HEK293 (cell line): ENCODE measurements at regions not wholly inside any gene's neighbourhood (a gene's known extent, or its start where the extent isn't known, plus 50 kb on each side); places are given as distances from the start of the nearest gene placed in this dataset.

Source experiments
- CTCF ChIA-PET: fragments of 350-600 bp; formaldehyde crosslinking; extraction: SDS; loops from one replicate; lab custom pipeline; 2021; ENCODE audit warnings: antibody characterized with exemption; lab: Yijun Ruan, JAX
- POLR2A ChIA-PET: fragments of 300-600 bp; formaldehyde crosslinking; extraction: SDS; loops from one replicate; lab custom pipeline; 2020; ENCODE audit warnings: antibody characterized with exemption, inconsistent platforms; lab: Yijun Ruan, JAX
- H3K27ac ChIP-seq: fragments of 200-500 bp; sonication (Bioruptor generic); 2 replicates; pipeline ENCODE4 v1.5.1; 2014; ENCODE audit warnings: low read depth, low read length, control low read depth, inconsistent platforms; ENCODE audit errors: extremely low read depth
- H3K36me3 ChIP-seq, 2 experiments: fragments of 200-500 bp in 1 of 2; sonication (Bioruptor generic) in 1 of 2; 1 replicate in 1 of 2; 2 replicates in 1 of 2; pipeline ENCODE4 v1.5.1; 2014 to 2017; ENCODE audit warnings: inconsistent platforms in 2 of 2, low read length in 2 of 2; ENCODE audit not compliant: control insufficient read depth in 2 of 2, insufficient read depth in 1 of 2
- H3K4me1 ChIP-seq: fragments of 200-500 bp; sonication (Bioruptor generic); 2 replicates; pipeline ENCODE4 v1.5.1; 2014; ENCODE audit warnings: mild to moderate bottlenecking, low read length, inconsistent platforms; ENCODE audit not compliant: control insufficient read depth, insufficient read depth
- H3K4me3 ChIP-seq: 2 replicates; pipeline ENCODE4 v1.5.1; 2011; ENCODE audit warnings: low read depth, mild to moderate bottlenecking, control low read depth, low read length, moderate library complexity
- H3K9me3 ChIP-seq: fragments of 200-500 bp; sonication (Bioruptor generic); 2 replicates; pipeline ENCODE4 v1.5.1; 2014; ENCODE audit warnings: low read depth, low read length, inconsistent platforms; ENCODE audit not compliant: control insufficient read depth, insufficient read depth
- BCL11B ChIP-seq: fragments of 450-650 bp; formaldehyde crosslinking; IDR thresholded peaks from 2 replicates; pipeline ENCODE4 v1.5.1; 2016; ENCODE audit warnings: low read depth, missing biosample characterization, missing genetic modification characterization
- EGR2 ChIP-seq: fragments of 450-650 bp; formaldehyde crosslinking; IDR thresholded peaks from 2 replicates; pipeline ENCODE4 v1.5.1; 2016; ENCODE audit warnings: low read depth, missing biosample characterization, missing genetic modification characterization
- FEZF1 ChIP-seq: fragments of 450-650 bp; formaldehyde crosslinking; IDR thresholded peaks from 2 replicates; pipeline ENCODE4 v1.5.1; 2016; ENCODE audit warnings: missing biosample characterization, missing genetic modification characterization
- GLI4 ChIP-seq: fragments of 450-650 bp; formaldehyde crosslinking; IDR thresholded peaks from 2 replicates; pipeline ENCODE4 v1.5.1; 2016; ENCODE audit warnings: missing biosample characterization, missing genetic modification characterization
- HOXC10 ChIP-seq: sonication (generic); formaldehyde crosslinking; IDR thresholded peaks from 2 replicates; pipeline ENCODE4 v1.8.1; 2023; ENCODE audit warnings: mild to moderate bottlenecking, missing genetic modification reagents
- HOXD13 ChIP-seq: sonication (generic); formaldehyde crosslinking; IDR thresholded peaks from 2 replicates; pipeline ENCODE4 v1.8.0; 2022; ENCODE audit warnings: missing genetic modification reagents, borderline replicate concordance
- SALL2 ChIP-seq: fragments of 450-650 bp; formaldehyde crosslinking; IDR thresholded peaks from 2 replicates; pipeline ENCODE4 v1.5.0; 2017; ENCODE audit warnings: missing biosample characterization, mild to moderate bottlenecking, missing genetic modification characterization, borderline replicate concordance
- TRIM28 ChIP-seq: IDR thresholded peaks from 2 replicates; pipeline ENCODE4 v1.6.1; 2011; ENCODE audit warnings: low read length, control low read depth, borderline replicate concordance
- ZBTB8A ChIP-seq: fragments of 450-650 bp; formaldehyde crosslinking; IDR thresholded peaks from 2 replicates; pipeline ENCODE4 v1.5.1; 2016; ENCODE audit warnings: missing biosample characterization, missing genetic modification characterization
- ZNF157 ChIP-seq: fragments of 450-650 bp; formaldehyde crosslinking; IDR thresholded peaks from 2 replicates; pipeline ENCODE4 v1.5.1; 2016; ENCODE audit warnings: missing biosample characterization, missing genetic modification characterization
- ZNF19 ChIP-seq: fragments of 450-650 bp; formaldehyde crosslinking; IDR thresholded peaks from 2 replicates; pipeline ENCODE4; 2016; ENCODE audit warnings: missing biosample characterization, missing genetic modification characterization, low read depth
- ZNF2 ChIP-seq: fragments of 450-650 bp; formaldehyde crosslinking; IDR thresholded peaks from 2 replicates; pipeline ENCODE4 v1.5.1; 2016; ENCODE audit warnings: missing biosample characterization, missing genetic modification characterization
- ZNF221 ChIP-seq: fragments of 450-650 bp; formaldehyde crosslinking; IDR thresholded peaks from 2 replicates; pipeline ENCODE4 v1.5.1; 2017; ENCODE audit warnings: missing biosample characterization, missing genetic modification characterization, borderline replicate concordance
- ZNF266 ChIP-seq: fragments of 450-650 bp; formaldehyde crosslinking; IDR thresholded peaks from 2 replicates; pipeline ENCODE4 v1.5.1; 2016; ENCODE audit warnings: missing biosample characterization, missing genetic modification characterization, low read depth
- ZNF274 ChIP-seq, 2 experiments: fragments of 200-500 bp in 1 of 2; fragments of 450-650 bp in 1 of 2; sonication (Bioruptor generic) in 1 of 2; formaldehyde crosslinking in 1 of 2; IDR thresholded peaks; 2 replicates each; pipeline versions ENCODE4 v1.5.1 to v1.6.1; 2014 to 2016; ENCODE audit warnings: borderline replicate concordance in 1 of 2, inconsistent platforms in 1 of 2, low read length in 1 of 2, missing biosample characterization in 1 of 2, missing genetic modification characterization in 1 of 2
- ZNF292 ChIP-seq: fragments of 450-650 bp; formaldehyde crosslinking; IDR thresholded peaks from 2 replicates; pipeline ENCODE4 v1.5.1; 2016; ENCODE audit warnings: low read depth, missing biosample characterization, missing genetic modification characterization, borderline replicate concordance
- ZNF354C ChIP-seq: fragments of 450-650 bp; formaldehyde crosslinking; IDR thresholded peaks from 2 replicates; pipeline ENCODE4 v1.5.1; 2016; ENCODE audit warnings: missing biosample characterization, missing genetic modification characterization, low read depth, borderline replicate concordance
- ZNF510 ChIP-seq: fragments of 450-650 bp; formaldehyde crosslinking; IDR thresholded peaks from 2 replicates; pipeline ENCODE4 v1.5.1; 2018; ENCODE audit warnings: mild to moderate bottlenecking, missing genetic modification characterization, missing biosample characterization; ENCODE audit not compliant: insufficient replicate concordance
- ZNF529 ChIP-seq: fragments of 450-650 bp; formaldehyde crosslinking; IDR thresholded peaks from 2 replicates; pipeline ENCODE4 v1.5.1; 2017; ENCODE audit warnings: missing genetic modification characterization, missing biosample characterization; ENCODE audit not compliant: insufficient replicate concordance
- ZNF585B ChIP-seq: fragments of 450-650 bp; formaldehyde crosslinking; IDR thresholded peaks from 2 replicates; pipeline ENCODE4 v1.5.1; 2016; ENCODE audit warnings: missing biosample characterization, missing genetic modification characterization
- ZNF596 ChIP-seq: fragments of 450-650 bp; IDR thresholded peaks from 2 replicates; pipeline ENCODE4 v1.5.0; 2018; ENCODE audit warnings: missing biosample characterization, mild to moderate bottlenecking, missing genetic modification characterization, moderate library complexity
- ZNF610 ChIP-seq: fragments of 450-650 bp; formaldehyde crosslinking; IDR thresholded peaks from 2 replicates; pipeline ENCODE4 v1.5.1; 2016; ENCODE audit warnings: missing biosample characterization, missing genetic modification characterization, borderline replicate concordance
- ZNF843 ChIP-seq: fragments of 450-650 bp; formaldehyde crosslinking; IDR thresholded peaks from 2 replicates; pipeline ENCODE4 v1.5.1; 2016; ENCODE audit warnings: missing biosample characterization, missing genetic modification characterization
- ZXDB ChIP-seq: fragments of 450-650 bp; formaldehyde crosslinking; IDR thresholded peaks from 2 replicates; pipeline ENCODE4 v1.5.1; 2016; ENCODE audit warnings: missing biosample characterization, missing genetic modification characterization
- TF ChIP-seq, protein P1 (sequence below): fragments of 450-650 bp; formaldehyde crosslinking; IDR thresholded peaks from 2 replicates; pipeline ENCODE4 v1.5.1; 2016; ENCODE audit warnings: missing biosample characterization, missing genetic modification characterization

DNA sequence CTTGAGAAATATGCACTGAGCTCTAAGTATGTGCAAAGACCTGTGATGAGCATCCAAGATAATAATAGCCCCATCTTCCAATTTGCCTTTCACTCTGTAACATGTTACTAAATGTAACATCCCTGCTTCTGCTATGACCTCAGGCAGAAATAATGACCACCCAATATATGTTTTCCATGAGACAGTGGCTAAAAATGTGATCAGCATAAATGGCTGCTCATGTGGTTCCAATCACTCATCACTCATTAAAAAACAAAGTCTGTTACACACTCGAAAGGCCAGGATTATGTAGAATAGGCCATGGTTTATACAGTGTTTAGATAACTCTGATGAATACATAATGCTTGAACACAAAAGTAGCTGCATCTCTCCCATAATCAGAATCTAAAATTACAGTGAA, 71.4 kb upstream of the MOCS2 start:
- Histone ChIP-seq H3K27ac (no peak overlapping the region), H3K9me3 (no peaks in the 10 kb centered on the region), H3K4me3 (no peak overlapping the region), H3K4me1 (no peaks in the 10 kb centered on the region), H3K36me3 (no peaks in the 10 kb centered on the region)
- POLR2A ChIA-PET, result no interaction called here
- CTCF ChIA-PET, result no interaction called here
- TF ChIP-seq ZNF510, result no peak
- TF ChIP-seq TRIM28, result no peak
- TF ChIP-seq HOXC10 (CRISPR knock-in tag), result no peak
- no peak for TF ChIP-seq GLI4
- TF ChIP-seq ZNF585B, result no peak
- no peak for TF ChIP-seq ZNF354C (tag by site-specific recombination)
- no peak for TF ChIP-seq SALL2
- TF ChIP-seq ZNF221 (tag by site-specific recombination), result no peak
- TF ChIP-seq ZNF596, result no peak
- no peak for TF ChIP-seq EGR2 (tag by site-specific recombination)
- TF ChIP-seq ZNF529, result no peak
- TF ChIP-seq ZBTB8A (tag by site-specific recombination), result no peak
- TF ChIP-seq ZXDB (tag by site-specific recombination), result no peak
- no peak for TF ChIP-seq HOXD13 (CRISPR knock-in tag)
- TF ChIP-seq ZNF274 (IDR thresholded peaks at IDR 0.05; ENCODE audit: low read length), result no peak
- TF ChIP-seq ZNF274 (tag by site-specific recombination; IDR thresholded peaks at IDR 0.05; ENCODE audit: borderline replicate concordance), result no peak
- TF ChIP-seq FEZF1 (tag by site-specific recombination), result no peak
- no peak for TF ChIP-seq ZNF19 (tag by site-specific recombination)
- TF ChIP-seq, protein P1, sequence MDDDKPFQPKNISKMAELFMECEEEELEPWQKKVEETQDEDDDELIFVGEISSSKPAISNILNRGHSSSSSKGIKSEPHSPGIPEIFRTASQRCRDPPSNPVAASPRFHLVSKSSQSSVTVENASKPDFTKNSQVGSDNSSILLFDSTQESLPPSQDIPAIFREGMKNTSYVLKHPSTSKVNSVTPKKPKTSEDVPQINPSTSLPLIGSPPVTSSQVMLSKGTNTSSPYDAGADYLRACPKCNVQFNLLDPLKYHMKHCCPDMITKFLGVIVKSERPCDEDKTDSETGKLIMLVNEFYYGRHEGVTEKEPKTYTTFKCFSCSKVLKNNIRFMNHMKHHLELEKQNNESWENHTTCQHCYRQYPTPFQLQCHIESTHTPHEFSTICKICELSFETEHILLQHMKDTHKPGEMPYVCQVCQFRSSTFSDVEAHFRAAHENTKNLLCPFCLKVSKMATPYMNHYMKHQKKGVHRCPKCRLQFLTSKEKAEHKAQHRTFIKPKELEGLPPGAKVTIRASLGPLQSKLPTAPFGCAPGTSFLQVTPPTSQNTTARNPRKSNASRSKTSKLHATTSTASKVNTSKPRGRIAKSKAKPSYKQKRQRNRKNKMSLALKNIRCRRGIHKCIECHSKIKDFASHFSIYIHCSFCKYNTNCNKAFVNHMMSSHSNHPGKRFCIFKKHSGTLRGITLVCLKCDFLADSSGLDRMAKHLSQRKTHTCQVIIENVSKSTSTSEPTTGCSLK (tag by site-specific recombination), result no peak

DNA sequence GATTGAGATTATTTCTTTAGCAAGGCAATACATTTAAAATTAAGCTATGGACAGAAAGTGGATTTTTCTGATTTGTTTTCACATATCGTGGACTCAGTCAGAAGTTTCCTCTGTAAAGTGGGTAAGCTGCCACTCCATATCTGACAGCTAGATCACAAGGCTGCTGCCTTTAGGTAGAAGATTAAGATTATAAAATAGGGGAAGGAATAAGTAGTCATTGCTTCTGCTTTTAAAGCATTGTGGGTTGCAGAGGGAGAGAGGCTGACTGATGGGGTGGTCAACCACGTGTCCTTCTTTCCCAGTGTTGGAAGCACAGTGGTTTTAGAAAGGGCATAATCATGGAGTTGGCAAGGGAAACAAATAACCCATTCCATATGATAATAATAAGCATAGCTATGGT, 74.3 kb upstream of the MOCS2 start:
- ChIA-PET CTCF (interaction anchor here (0.7 to 1.1 kb wide), 4 partner anchors 8 to 1045 kb away, joined by 3 to 5 read pairs (median 4); no protein-coding TSS in a partner anchor), POLR2A (no interaction called here)
- H3K9me3 ChIP-seq, result no peaks in the 10 kb centered on the region
- H3K27ac ChIP-seq, result no peak overlapping the region
- TF ChIP-seq ZNF610 (tag by site-specific recombination), result no peak
- no peaks in the 10 kb centered on the region for H3K4me1 ChIP-seq
- H3K4me3 ChIP-seq, result no peak overlapping the region
- H3K36me3 ChIP-seq, result no peaks in the 10 kb centered on the region

GRCh38 chr5:53191548-53192165, 82.1 kb upstream of the MOCS2 start:
- Histone ChIP-seq H3K4me3 (no peak overlapping the region), H3K4me1 (no peaks in the 10 kb centered on the region)
- CTCF ChIA-PET, result no interaction called here
- TF ChIP-seq ZNF292 (tag by site-specific recombination) (no peak), ZNF266 (no peak), ZNF843 (tag by site-specific recombination) (no peak), ZNF157 (no peak), ZNF2 (tag by site-specific recombination) (no peak), BCL11B (no peak)
- TF ChIP-seq, all 188 proteins: peak for 0
- POLR2A ChIA-PET, result no interaction called here
- Histone ChIP-seq H3K27ac (no peak overlapping the region), H3K36me3 (no peaks in the 10 kb centered on the region), H3K9me3 (no peaks in the 10 kb centered on the region)
